ENCODE measurements at regions not wholly inside any gene's neighbourhood (a gene's known extent, or its start where the extent isn't known, plus 50 kb on each side); places are given as distances from the start of the nearest gene placed in this dataset.

DNA sequence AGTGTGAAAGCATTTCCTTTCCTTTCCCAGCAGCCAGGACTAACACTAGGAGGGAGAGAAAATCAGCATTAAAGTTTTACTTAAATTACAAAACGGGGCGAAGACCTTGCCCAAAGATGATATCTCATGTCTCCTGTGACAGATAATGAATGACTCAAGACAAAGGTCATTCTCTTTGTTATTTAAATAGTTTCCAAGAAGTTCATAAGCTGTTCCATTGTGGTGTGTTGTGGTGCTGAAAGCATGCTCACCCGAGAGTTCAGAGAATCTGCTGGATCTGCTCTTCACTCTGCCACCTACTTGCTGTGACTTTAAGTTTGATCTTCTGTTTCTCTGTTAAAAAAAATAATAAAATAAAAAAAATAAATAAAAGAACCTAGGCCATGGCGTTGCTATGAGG, 265.9 kb upstream of the NR4A3 start:
- no peak for DNase-seq

DNA sequence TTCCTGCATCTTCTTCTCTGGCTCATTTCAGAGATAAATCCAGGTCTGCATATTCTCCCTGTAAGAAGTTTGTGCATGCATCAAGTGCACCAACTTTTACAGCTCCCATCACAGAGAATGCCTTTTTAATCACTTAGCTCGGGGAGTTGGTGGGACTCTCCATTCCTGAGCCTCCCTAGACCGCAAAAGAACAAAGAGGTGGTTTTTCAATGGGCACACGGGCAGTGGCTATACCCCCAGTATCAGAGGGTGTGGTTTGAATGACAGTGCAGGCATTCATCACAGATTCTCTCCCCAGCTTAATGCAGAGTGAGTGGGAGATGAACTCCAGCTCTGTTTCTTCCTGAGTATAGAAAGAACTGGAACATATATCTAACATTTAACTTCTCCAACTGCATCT, 264.7 kb upstream of the NR4A3 start:
- DNase-seq, result no peak

DNA sequence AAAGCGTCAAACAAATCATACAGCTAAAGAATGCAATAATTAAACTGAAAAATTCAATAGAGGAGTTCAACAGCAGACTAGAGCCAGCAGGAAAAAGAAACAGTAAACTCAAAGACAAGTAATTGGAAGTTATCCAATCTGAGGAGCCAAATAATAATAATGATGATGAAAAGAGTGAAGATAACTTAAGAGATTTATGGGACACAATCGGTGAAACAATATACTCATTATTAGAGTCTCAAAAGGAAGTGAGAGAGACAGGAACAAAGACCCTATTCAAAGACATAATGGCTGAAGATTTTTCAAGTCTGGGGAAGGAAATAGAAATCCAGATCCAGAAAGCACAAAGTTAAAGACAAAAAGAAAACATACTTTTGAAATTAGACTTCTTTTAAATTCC, 263.9 kb upstream of the NR4A3 start:
- no peak for DNase-seq

DNA sequence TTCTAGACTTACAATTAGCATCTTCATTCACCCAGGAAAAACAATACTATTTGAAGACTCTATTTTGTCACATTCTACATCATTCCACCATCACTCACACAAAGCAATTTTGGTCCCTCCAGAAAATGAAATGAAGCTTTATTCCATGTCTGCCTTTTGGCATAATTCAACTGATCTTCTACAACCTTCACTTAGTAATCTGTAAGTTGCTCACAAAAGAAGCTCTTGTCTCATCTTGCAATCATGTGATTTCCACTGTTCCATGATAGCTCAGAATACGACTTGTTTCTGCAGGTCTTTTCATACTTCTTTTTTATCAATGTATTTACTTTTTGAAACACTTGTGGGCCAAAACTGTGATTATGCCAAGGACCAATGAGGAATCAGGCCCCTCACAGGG, 261.9 kb upstream of the NR4A3 start:
- no peak for DNase-seq

DNA sequence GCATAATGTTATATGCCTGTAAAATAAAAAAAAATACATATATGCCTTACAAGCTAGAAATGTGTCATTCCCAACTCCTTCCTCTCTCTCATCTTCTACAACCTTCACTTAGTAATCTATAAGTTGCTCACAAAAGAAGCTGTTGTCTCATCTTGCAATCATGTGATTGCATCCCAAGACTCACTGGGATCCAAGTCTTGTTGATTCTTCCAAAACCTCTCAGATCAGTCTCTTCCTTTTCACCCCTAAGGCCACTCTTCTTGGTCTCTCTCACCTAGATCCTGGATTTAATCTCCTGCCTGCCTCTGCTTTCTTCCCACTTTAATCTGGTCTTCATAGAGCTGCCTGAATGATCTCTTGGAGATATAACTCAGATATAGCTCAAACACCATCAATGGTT, 261.1 kb upstream of the NR4A3 start:
- DNase-seq, result no peak

DNA sequence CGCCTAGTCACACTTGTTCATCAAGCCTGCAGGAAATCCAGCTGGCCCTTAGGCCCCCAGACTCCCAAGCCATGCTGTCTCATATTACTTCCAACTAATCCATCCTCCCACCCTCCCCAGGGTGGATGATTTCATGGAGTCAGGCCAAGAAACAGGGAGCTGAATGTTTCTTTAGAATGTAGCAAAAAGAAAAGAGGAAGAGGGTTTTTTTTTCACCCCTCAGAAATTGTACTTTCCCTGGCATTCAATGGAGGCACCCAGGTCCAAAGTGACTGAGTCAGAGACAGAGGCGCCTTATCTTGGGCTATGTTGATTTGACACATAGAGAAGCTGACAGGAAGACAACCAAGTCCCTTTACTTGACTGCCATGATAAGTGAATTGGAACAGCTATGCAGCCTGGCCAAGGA, 260.2 kb upstream of the NR4A3 start:
- no peak for DNase-seq

DNA sequence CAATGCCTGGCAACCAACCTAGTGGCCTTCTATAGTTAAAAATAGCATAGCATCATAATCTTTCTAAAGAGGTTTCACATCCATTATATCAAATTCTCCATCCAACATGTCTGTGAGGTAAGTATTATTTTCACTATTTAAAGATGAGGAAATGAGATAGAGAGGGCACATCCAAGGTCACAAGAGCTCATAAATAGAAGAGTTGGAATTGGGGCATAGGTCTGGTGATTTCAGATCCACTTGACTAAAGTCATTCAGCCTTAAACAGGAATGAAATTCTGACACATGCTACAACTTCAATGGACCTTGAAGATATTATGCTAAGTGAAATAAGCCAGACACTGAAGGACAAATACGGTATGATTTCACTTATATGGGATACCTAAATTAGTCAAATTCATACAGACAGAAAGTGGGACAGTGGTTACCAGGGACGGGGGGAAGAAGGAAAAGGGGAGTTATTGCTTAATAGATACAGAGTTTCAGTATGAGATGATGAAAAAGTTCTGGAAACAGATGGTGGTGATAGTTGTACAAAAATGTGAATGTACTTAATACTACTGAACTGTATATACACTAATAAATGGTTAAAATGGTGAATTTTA, 259.6 kb upstream of the NR4A3 start:
- DNase-seq, result no peak

DNA sequence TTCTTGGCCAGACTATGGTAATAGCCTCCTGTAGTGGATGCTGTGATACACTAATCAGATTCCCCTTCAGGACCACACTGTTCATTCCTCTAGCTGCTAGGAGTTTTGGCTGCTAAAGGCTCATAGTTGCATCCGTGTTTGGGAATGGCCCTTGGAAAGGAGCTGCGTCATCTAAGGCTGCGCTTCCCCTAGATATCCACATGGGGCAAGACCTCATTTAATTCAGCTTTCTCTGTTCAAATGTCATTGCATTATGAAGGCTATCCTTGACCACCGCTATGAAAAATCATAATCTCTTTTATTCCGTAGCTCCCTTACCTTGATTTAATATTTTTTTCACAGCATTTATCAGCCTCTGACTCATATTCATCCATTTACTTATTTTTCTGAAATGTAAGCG, 258.3 kb upstream of the NR4A3 start:
- DNase-seq, result no peak

DNA sequence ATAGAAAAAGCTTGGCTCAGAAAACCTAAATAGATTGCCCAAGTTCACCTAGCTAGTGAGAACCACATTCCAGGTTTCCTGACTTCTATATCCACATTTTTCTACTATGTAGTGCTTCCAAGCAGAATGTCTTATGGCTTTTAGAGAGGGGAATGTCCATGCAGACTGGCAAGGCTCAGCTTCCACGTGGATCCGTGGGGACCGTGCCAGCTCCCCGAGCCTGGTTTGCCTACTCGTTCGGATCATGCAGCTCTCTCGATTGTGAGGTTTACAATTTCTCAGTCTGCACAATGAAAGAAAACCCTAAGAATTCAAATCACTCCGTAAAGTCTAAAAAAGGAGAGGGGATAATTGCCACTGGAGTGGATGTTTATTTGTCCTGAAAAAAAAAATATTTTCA, 256.5 kb upstream of the NR4A3 start:
- no peak for DNase-seq

DNA sequence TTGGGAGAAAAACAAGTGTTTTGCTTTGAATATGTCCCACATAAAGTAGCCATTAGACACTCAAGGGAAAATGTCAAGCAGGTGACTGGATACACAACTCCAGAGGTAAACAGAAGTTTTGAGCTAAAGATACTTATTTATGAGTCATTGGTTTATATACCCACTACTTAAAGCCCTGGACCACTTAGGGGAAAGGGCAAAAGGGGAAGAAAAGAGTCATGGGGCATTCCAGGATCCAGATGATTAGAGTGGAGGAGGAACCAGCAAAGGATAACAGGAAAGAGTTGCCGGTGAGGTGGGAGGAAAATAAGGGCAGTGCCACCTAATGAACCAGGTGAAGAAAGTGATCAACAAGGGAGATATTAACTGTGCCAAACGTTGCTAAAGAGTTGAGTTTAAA, 254.2 kb upstream of the NR4A3 start:
- no peak for DNase-seq

DNA sequence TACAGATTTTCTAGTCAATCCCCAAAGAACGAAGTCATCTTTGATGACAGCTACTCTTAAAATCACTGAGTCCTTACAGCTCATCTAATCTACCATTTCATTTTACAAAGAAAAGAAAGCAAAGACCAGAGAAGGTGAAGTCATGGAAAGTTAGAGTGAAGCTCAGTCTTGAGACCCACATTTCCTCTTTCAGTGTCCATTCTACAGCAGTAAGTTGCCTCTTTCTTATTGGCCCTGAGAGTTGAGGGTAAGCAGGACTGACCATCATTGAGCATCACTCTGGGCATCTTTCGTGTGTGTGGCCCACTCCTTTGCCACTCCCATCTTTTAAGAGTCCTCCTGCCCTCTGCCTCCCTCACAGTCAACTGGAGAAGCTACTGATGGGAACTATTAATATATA, 251.8 kb upstream of the NR4A3 start:
- no peak for DNase-seq

DNA sequence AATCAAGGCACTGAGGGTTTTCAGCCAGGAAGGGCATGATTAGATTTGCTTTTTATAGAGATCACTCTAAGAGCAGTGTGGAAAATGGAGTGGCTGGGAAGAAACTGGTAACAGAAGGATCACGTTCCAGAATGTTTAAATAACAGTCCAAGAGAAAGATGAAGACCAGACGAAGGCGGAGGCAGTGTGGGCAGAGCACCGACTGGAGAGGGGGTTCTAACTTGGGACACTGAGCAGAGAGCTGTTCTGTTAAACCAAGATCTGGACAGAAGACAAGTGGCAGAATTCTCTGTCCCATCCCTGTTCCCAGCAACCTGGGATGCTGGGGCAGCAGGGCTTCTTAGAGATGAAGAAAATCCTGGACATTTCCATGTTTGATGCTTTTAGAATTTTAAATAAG, 249.1 kb upstream of the NR4A3 start:
- no peak for DNase-seq

DNA sequence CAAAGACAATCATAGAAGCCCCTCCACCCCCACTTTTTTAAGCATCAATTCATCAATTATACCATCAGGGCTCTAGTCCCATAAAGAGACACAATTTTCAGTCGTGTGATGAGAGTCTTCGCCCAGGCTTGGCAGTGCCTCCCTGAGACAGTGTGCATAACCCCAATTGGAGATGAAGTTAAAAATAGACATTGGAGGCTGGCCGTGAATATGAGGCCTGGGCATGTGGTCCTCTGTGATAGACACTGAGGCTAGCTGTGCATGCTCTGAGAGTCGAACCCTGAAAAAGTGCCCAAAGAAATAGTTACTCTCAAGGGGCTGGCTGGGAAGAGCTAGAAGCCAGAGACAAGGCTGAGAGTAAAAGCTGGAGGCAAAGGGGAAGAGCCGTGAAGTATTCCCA, 248.6 kb upstream of the NR4A3 start:
- no peak for DNase-seq

DNA sequence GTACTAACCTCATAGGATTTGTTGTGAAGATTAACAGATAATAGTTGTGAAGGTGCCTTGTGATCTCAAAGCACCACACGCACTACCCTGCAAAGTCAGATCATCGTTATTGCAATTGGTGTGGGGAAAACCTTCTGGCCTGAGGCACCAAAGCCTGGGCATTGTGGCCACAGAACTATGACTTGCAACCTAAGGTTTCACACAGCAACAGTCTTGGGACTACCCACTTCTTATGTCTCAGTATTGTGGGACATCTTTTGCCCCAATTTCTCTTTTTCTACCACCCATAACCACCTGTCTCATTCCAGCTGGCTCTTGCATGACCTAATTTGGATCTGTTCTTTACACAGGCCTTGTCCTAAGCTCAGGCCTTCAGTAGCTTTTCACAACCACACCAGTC, 247.8 kb upstream of the NR4A3 start:
- DNase-seq, result no peak

DNA sequence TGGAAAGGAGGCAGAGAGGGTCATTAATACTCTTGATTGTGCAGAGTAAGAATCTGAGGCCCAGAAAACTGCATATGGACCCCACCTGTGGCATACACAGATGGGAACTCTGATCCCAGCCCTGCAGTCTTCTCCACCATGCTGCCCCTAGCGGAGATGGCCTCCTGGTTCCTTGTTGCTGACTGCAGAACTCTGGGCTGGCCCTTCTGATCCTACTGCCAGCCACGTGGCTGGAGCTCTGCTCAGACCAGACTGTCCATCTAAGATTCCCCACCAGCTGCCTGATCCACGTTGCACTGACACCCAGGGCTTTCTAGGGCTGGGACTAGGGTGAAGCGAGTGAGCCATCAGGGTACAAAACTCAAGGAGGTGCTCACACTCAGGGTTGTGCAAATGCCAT, 245.7 kb upstream of the NR4A3 start:
- DNase-seq, result no peak

DNA sequence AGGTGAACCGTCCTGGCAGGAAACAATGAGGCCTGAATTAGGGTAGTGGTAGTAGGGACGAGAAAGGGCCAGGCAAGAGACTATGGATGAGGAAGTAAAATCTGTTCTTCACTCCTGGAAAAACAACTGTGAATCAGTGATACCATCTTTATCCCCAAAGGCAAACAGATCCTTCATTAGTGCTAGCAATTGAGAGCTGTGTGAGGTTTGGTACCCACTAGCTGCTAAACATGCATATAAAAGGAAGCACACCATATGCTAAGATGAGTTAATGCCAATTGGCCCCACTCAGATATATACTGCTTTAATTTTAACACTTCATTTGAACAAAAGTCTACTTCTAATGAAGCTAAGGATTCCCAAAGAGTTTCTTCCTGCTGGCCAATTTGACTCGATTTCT, 244.8 kb upstream of the NR4A3 start:
- no peak for DNase-seq

DNA sequence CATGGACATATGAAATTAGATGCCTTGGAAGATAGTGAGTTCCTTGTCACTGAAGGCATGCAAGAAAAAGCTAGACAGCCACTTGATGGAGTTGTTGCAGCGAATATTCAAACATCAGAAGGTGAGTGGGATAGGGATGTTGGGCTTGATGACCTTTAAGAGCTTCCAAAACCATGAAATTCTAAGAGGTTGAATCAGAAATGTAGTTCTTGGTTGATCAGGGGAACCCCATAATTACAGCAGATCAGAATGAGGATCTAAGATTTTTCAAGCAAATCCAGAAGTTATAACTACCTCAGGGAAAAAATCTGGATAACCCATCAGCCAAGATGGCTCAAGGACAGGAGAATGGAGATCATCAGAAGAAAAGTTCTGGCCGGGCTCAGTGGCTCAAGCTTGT, 244.3 kb upstream of the NR4A3 start:
- no peak for DNase-seq

DNA sequence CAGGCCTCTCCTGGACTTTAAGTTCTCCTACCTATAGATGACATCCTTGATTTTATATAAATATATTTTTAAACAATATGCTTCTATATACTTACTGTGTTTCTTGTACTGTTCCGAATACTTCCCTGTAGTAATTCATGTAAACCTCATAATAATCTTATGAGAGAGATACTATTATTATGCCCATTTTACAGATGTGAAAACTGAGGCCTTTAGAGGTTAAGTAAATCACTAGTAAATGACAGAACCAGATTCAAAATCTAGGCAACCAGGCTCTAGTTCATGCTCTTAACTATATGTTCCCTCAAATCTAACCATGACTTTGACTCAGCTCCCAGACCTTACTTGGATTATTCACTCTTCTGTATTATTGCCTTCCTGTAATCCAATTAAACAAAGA, 243.0 kb upstream of the NR4A3 start:
- DNase-seq, result no peak

DNA sequence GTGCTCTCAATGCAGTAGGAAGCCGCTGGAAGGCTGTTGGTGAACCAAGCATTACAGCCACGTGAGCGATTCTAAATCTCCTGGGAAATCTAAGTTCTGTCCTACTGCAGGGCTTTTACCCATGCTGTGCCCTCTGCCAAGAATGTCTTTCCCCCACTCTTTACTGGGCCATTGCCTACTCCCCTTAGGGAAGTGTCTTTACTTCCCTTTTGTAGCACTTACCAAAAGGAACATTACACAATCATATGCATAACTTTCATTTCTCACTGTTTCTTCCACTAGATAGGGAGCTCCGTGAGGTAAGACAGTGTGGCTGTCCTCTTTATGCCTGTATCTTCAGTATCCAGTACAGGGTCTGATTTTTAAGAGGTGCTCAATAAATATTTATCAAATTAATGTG, 241.7 kb upstream of the NR4A3 start:
- no peak for DNase-seq

DNA sequence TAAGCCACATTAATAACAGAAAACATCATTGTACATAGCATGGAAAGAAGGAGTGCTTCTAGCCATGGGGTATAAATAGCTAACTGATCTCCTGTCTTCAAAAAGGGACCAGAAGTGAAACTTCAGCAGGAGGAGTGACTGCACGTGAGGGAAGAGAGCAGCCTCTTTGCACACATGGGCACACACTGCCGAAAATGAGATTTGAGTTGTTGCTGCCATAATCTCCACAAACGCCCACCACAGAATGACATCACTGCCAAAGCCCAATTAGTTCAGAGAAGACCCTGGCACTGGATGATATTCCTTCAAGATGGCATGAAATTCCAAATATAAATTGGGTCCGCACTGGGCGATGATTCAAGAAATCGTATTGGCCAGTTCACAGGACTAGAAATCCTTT, 238.9 kb upstream of the NR4A3 start:
- no peak for DNase-seq

DNA sequence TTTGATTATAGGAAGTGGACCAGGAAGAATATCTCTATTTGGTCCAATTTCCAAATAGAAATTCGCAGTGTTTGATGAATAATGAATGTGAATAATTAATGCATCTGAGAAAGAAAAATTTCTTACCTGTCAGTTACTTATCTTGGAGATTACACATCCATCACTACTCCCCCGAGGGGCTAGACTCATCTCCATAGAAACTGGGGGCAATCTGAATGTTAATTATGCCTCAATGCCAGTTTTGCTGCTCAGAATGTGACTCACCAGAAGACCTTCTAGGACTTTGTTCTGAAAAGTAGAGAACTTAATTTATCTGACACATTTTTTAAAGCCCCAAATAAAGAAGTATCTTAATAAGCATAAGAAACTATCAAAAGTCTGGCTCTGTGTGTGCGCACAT, 233.4 kb upstream of the NR4A3 start:
- no peak for DNase-seq

DNA sequence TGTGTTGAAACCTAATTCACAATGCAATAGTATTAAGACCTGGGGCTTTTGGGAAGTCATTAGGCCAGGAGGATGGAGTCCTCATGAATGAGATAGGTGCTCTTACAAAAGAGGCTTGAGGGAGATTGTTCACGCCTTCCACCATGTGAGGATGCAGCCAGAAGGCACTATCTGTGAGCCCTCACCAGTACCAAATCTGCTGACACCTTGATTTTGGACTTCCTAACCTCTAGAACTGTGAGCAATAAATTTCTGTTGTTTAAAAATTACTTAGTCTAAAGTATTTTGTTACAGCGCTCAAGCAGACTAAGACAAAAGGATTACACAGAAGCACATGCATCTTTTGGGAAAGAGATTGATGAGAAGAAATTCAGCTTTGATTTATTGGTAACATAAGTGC, 232.9 kb upstream of the NR4A3 start:
- DNase-seq, result no peak

DNA sequence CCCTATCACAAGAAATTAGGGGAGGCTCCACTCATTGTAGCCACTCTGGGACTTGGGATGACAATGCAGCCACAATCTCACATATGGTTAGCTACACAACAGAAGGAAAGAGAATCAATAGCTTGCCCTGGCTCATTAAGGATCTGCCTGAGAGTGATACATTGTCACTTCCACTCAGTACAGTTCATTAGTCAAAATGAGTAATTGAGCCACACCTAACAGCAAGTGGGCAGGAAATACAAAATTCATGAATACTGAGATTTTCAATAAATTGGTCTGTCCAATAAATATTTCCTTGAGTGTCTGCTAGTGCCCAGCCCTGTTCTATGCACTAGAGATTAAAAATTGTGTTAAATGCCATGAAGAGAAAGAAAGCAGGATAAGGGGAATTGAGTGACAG, 231.3 kb upstream of the NR4A3 start:
- DNase-seq, result no peak

DNA sequence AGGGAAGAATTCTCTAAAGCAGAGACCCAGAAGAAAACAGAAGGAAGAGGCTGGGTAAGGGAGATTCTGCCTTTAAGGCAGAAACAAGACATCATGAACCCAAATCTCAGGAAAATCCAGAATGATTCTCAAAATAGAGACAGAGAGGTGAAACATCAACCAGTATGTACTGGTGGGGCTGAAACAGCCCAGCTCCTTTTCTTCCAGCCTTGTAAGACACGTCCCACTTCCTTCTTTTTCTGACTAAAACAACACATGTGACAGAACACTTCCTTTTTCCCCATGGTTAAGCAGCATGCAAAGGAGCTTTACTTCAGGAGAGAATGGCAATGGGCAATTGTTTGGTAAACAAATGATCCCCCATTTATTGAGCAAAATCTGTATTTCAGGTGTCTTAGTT, 230.8 kb upstream of the NR4A3 start:
- DNase-seq, result no peak

DNA sequence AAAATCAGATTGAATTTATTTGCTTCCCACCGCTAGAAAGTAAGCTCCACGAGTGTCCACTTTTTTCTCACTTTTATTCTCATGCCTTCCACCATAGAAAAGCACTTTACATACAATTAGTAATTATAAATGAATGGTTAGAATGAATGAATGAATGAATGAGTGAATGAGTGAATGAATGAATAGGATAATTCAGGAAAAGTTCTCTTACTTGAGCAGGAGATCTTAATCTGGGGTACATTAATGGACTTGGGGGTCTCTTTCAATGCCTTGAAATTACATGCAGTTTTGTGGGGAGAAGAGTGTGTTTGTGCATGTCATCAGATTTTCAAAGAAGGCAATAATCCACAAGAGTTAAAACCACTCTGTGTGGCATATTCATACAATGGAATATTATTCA, 229.9 kb upstream of the NR4A3 start:
- no peak for DNase-seq

All from fibroblast of skin of back (primary cell).